Loucy (cell line): ENCODE measurements at regions not wholly inside any gene's neighbourhood (a gene's known extent, or its start where the extent isn't known, plus 50 kb on each side); places are given as distances from the start of the nearest gene placed in this dataset.

Experiments
- H2AFZ ChIP-seq: fragments of 200-600 bp; sonication (generic); 2 replicates; pipeline ENCODE4 v1.6.0; 2016; ENCODE audit warnings: antibody characterized with exemption, mild to moderate bottlenecking, low read length, moderate library complexity
- H3F3A ChIP-seq: fragments of 200-600 bp; 2 replicates; pipeline ENCODE4 v1.6.0; 2016; ENCODE audit warnings: antibody characterized with exemption, low read depth, mild to moderate bottlenecking
- H3K27me3 ChIP-seq: fragments of 200-600 bp; sonication (generic); 2 replicates; pipeline ENCODE4 v1.6.1; 2014; ENCODE audit warnings: low read length, mild to moderate bottlenecking; ENCODE audit not compliant: insufficient read depth, poor library complexity, severe bottlenecking
- H3K36me3 ChIP-seq: fragments of 200-600 bp; sonication (generic); 2 replicates; pipeline ENCODE4 v1.6.1; 2016; ENCODE audit warnings: low read length; ENCODE audit not compliant: insufficient read depth
- H3K4me1 ChIP-seq: fragments of 200-600 bp; sonication (generic); 2 replicates; pipeline ENCODE4 v1.5.1; 2014; ENCODE audit warnings: low read length, mild to moderate bottlenecking; ENCODE audit not compliant: insufficient read depth, poor library complexity, severe bottlenecking
- H3K4me2 ChIP-seq: fragments of 200-600 bp; sonication (generic); 2 replicates; pipeline ENCODE4 v1.6.0; 2014; ENCODE audit warnings: antibody characterized with exemption, low read length, low read depth, mild to moderate bottlenecking; ENCODE audit not compliant: poor library complexity, severe bottlenecking
- H3K4me3 ChIP-seq: fragments of 200-600 bp; sonication (generic); 2 replicates; pipeline ENCODE4 v1.5.1; 2014; ENCODE audit warnings: low read length, mild to moderate bottlenecking, mixed read lengths; ENCODE audit not compliant: poor library complexity, severe bottlenecking
- H3K79me2 ChIP-seq: fragments of 200-600 bp; sonication (generic); 2 replicates; pipeline ENCODE4 v1.6.1; 2014; ENCODE audit warnings: low read length; ENCODE audit not compliant: insufficient read depth
- H3K9ac ChIP-seq: fragments of 200-600 bp; sonication (generic); 2 replicates; pipeline ENCODE4 v1.6.0; 2014; ENCODE audit warnings: mild to moderate bottlenecking, low read depth, low read length, moderate library complexity; ENCODE audit not compliant: poor library complexity, severe bottlenecking
- H3K9me2 ChIP-seq: fragments of 200-600 bp; sonication (generic); replicated peaks from 2 replicates; pipeline ENCODE4 v1.6.1; 2016; ENCODE audit warnings: low read depth, low read length, mixed read lengths
- H3K9me3 ChIP-seq: fragments of 200-600 bp; sonication (generic); 2 replicates; pipeline ENCODE4 v1.6.1; 2014; ENCODE audit warnings: mild to moderate bottlenecking, antibody characterized with exemption, low read length, low read depth; ENCODE audit not compliant: insufficient read depth
- H4K20me1 ChIP-seq: fragments of 200-600 bp; sonication (generic); 2 replicates; pipeline ENCODE4 v1.6.0; 2014; ENCODE audit warnings: antibody characterized with exemption, low read length, mild to moderate bottlenecking; ENCODE audit not compliant: insufficient read depth, poor library complexity, severe bottlenecking
- CTCF ChIP-seq: fragments of 200-600 bp; sonication (generic); conservative IDR thresholded peaks from 2 replicates; pipeline ENCODE4 v1.5.1; 2014; ENCODE audit warnings: mild to moderate bottlenecking, antibody characterized with exemption, low read length
- EZH2phosphoT487 ChIP-seq: fragments of 200-600 bp; IDR thresholded peaks from 2 replicates; pipeline ENCODE4 v1.6.1; 2018; ENCODE audit warnings: antibody characterized with exemption, mild to moderate bottlenecking, moderate library complexity, borderline replicate concordance

DNA sequence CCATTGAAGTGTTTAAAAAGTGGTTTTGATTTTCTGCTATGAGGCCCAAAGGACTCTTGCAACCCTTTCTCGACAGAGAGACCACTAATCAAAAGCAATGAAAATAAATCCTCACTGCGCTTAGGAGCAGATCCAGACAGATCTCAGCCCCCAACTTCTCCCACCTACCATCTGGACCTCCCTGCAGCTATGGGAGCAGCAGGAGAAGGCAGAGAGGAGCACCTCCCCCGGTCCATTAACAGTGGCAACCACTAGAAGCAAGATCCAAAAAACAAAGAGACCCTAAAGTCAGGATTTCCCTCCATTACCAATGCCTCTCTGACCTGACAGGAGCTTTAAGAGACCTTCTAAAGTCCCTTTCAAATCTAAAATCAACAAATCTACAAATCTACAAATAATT is 99.0 kb upstream of the LSM8 start:
- Histone ChIP-seq H3K9me3 (no peaks in the 10 kb centered on the region), H3K36me3 (no peaks in the 10 kb centered on the region), H3K79me2 (no peaks in the 10 kb centered on the region), H3K4me3 (no peak overlapping the region), H2AFZ (no peak overlapping the region), H4K20me1 (no peaks in the 10 kb centered on the region), H3K9me2 (no peaks in the 10 kb centered on the region), H3K4me1 (peaks cover 5% of the 10 kb centered on the region), H3F3A (no peaks in the 10 kb centered on the region), H3K9ac (no peak overlapping the region), H3K4me2 (no peak overlapping the region), H3K27me3 (no peaks in the 10 kb centered on the region)
- TF ChIP-seq EZH2phosphoT487: no peak
- no peak for TF ChIP-seq CTCF

DNA sequence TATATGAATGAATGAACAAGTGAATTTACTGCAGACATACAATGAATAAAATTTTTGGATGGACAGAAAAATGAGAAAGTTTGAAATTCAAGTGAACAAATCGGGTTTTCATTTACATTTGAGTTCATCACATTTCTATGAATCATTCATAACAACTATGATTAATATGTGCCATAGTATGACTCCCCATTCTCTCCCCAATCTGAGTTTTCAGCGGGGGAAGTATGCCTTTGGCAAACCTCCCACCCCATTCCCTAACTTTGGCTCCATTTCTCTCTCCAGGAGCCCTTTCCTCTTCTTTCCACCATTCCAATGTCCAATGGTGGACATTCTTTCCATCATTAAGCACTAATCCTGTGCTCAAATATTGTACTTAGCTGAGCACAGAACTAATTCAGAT is 96.8 kb upstream of the LSM8 start:
- Histone ChIP-seq H3F3A (no peaks in the 10 kb centered on the region), H2AFZ (no peak overlapping the region), H4K20me1 (no peaks in the 10 kb centered on the region), H3K4me3 (no peak overlapping the region), H3K4me1 (no peaks in the 10 kb centered on the region), H3K79me2 (no peaks in the 10 kb centered on the region), H3K4me2 (no peak overlapping the region), H3K27me3 (no peaks in the 10 kb centered on the region), H3K9me3 (no peaks in the 10 kb centered on the region), H3K9me2 (no peaks in the 10 kb centered on the region), H3K9ac (no peak overlapping the region), H3K36me3 (no peaks in the 10 kb centered on the region)
- TF ChIP-seq EZH2phosphoT487: no peak
- no peak for TF ChIP-seq CTCF

GRCh38 chr7:118094044-118094443 is 89.9 kb upstream of the LSM8 start:
- Histone ChIP-seq H3K4me3 (no peak overlapping the region), H3F3A (no peaks in the 10 kb centered on the region), H3K79me2 (no peaks in the 10 kb centered on the region), H3K36me3 (no peaks in the 10 kb centered on the region), H3K9me3 (no peaks in the 10 kb centered on the region), H3K4me2 (no peak overlapping the region), H2AFZ (no peak overlapping the region), H3K9ac (no peak overlapping the region), H4K20me1 (no peaks in the 10 kb centered on the region), H3K27me3 (no peaks in the 10 kb centered on the region), H3K4me1 (no peaks in the 10 kb centered on the region), H3K9me2 (no peaks in the 10 kb centered on the region)
- no peak for TF ChIP-seq EZH2phosphoT487
- TF ChIP-seq CTCF: no peak
